HCT116 (cell line): ENCODE measurements at regions not wholly inside any gene's neighbourhood (a gene's known extent, or its start where the extent isn't known, plus 50 kb on each side); places are given as distances from the start of the nearest gene placed in this dataset.

ENCODE experiments used
- ATAC-seq: fragments of 200-7000 bp; cut with Tn5 transposase; 2 replicates; pipeline ENCODE4 v1.9.1; 2020; ENCODE audit warnings: mild to moderate bottlenecking, moderate library complexity
- BruUV-seq: library from RNA; stranded (reverse); fragments of 400-500 nt; replicated peaks from 2 replicates; lab custom pipeline; 2021; lab: Mats Ljungman, UMichigan
- CTCF ChIA-PET: fragments of 300-600 bp; sonication (Branson Sonifier 250); formaldehyde crosslinking; loops from one replicate; lab custom pipeline; 2021; ENCODE audit warnings: antibody characterized with exemption; lab: Charles Lee
- POLR2A ChIA-PET: fragments of 300-600, 350-600 bp; sonication (Branson Sonifier 250); formaldehyde crosslinking; loops from one replicate; lab custom pipeline; 2021; ENCODE audit warnings: antibody characterized with exemption; lab: Charles Lee
- RAD21 ChIA-PET, 2 experiments: fragments of 300-600 bp; sonication (Branson Sonifier 250); formaldehyde crosslinking; loops; one replicate each; lab custom pipeline; 2023; ENCODE audit warnings: low total read pairs in 2 of 2; ENCODE audit not compliant: uncharacterized antibody in 2 of 2, unreplicated experiment in 2 of 2, low non-redundant PET in 1 of 2; lab: Charles Lee
- DNase-seq: peaks from one replicate; pipeline ENCODE4 v3.0.0-alpha.2; 2010; ENCODE audit warnings: low read depth, low spot score
- H2AFZ ChIP-seq: fragments of 200-600 bp; shearing (Covaris generic), sonication (generic); 2 replicates; pipeline ENCODE4 v1.6.1; 2017; ENCODE audit warnings: low read depth, mixed run types, mixed read lengths, antibody characterized with exemption, low read length; ENCODE audit not compliant: poor library complexity, severe bottlenecking
- H3K27ac ChIP-seq: 2 replicates; pipeline ENCODE4 v1.5.1; 2012; ENCODE audit warnings: low read depth, low read length
- H3K27me3 ChIP-seq: fragments of 200-600 bp; sonication (generic); 2 replicates; pipeline ENCODE4 v1.6.1; 2016; ENCODE audit warnings: mixed run types, low read length, mixed read lengths; ENCODE audit not compliant: insufficient read depth
- H3K36me3 ChIP-seq, 2 experiments: fragments of 200-500 bp in 1 of 2; fragments of 200-600 bp in 1 of 2; sonication (Bioruptor generic) in 1 of 2; sonication (generic) in 1 of 2; 2 replicates each; pipeline versions ENCODE4 v1.5.1 to v1.6.1; 2014 to 2016; ENCODE audit warnings: low read length in 2 of 2, inconsistent platforms in 1 of 2, mixed read lengths in 1 of 2, mixed run types in 1 of 2; ENCODE audit not compliant: insufficient read depth in 2 of 2, control insufficient read depth in 1 of 2
- H3K4me1 ChIP-seq, 2 experiments: fragments of 200-600 bp in 1 of 2; sonication (generic) in 1 of 2; 2 replicates each; pipeline versions ENCODE4 v1.5.1 to v1.6.1; 2012 to 2017; ENCODE audit warnings: low read length in 2 of 2, inconsistent platforms in 1 of 2, mild to moderate bottlenecking in 1 of 2, mixed read lengths in 1 of 2, mixed run types in 1 of 2, moderate library complexity in 1 of 2; ENCODE audit not compliant: insufficient read depth in 2 of 2, control insufficient read depth in 1 of 2
- H3K4me2 ChIP-seq: fragments of 200-600 bp; sonication (generic); 2 replicates; pipeline ENCODE4 v1.6.1; 2017; ENCODE audit warnings: mixed run types, low read length, mixed read lengths
- H3K4me3 ChIP-seq, 2 experiments: fragments of 200-600 bp in 1 of 2; sonication (generic) in 1 of 2; replicated peaks in 1 of 2; 2 replicates each; pipeline ENCODE4 v1.5.1; 2011 to 2016; ENCODE audit warnings: low read length in 2 of 2, control low read depth in 1 of 2, low read depth in 1 of 2, mild to moderate bottlenecking in 1 of 2, mixed read lengths in 1 of 2, mixed run types in 1 of 2
- H3K79me2 ChIP-seq: fragments of 200-600 bp; sonication (generic); 2 replicates; pipeline ENCODE4 v1.6.1; 2017; ENCODE audit warnings: mild to moderate bottlenecking, mixed run types, low read length, moderate library complexity, mixed read lengths; ENCODE audit not compliant: insufficient read depth
- H3K9ac ChIP-seq: fragments of 200-600 bp; sonication (generic); 2 replicates; pipeline ENCODE4 v1.6.1; 2016; ENCODE audit warnings: low read length, mixed read lengths
- H3K9me2 ChIP-seq: fragments of 200-600 bp; sonication (generic), shearing (Covaris generic); 2 replicates; pipeline ENCODE4 v1.6.1; 2017; ENCODE audit warnings: mixed run types, mild to moderate bottlenecking, moderate library complexity; ENCODE audit not compliant: insufficient read depth
- H3K9me3 ChIP-seq, 2 experiments: fragments of 200-500 bp in 1 of 2; fragments of 200-600 bp in 1 of 2; sonication (Bioruptor generic) in 1 of 2; sonication (generic) in 1 of 2; 2 replicates each; pipeline ENCODE4 v1.6.1; 2014 to 2017; ENCODE audit warnings: low read length in 2 of 2, mixed read lengths in 2 of 2, inconsistent platforms in 1 of 2, low read depth in 1 of 2, mild to moderate bottlenecking in 1 of 2, mixed run types in 1 of 2, moderate library complexity in 1 of 2; ENCODE audit not compliant: control insufficient read depth in 1 of 2, insufficient read depth in 1 of 2
- H4K20me1 ChIP-seq: fragments of 200-600 bp; sonication (generic), shearing (Covaris generic); 2 replicates; pipeline ENCODE4 v1.6.1; 2017; ENCODE audit warnings: mixed run types, mild to moderate bottlenecking, moderate library complexity; ENCODE audit not compliant: insufficient read depth
- CBX3 ChIP-seq: IDR thresholded peaks from 2 replicates; pipeline ENCODE4 v1.6.1; 2012; ENCODE audit warnings: low read depth
- CEBPB ChIP-seq: IDR thresholded peaks from 2 replicates; pipeline ENCODE4 v1.6.1; 2012; ENCODE audit warnings: low read depth
- EZH2phosphoT487 ChIP-seq: fragments of 200-600 bp; IDR thresholded peaks from 2 replicates; pipeline ENCODE4 v1.6.1; 2018; ENCODE audit warnings: antibody characterized with exemption, borderline replicate concordance
- FOSL1 ChIP-seq: IDR thresholded peaks from 2 replicates; pipeline ENCODE4 v1.6.1; 2012; ENCODE audit warnings: low read depth
- JUND ChIP-seq: IDR thresholded peaks from 2 replicates; pipeline ENCODE4 v1.6.1; 2012
- MAX ChIP-seq: IDR thresholded peaks from 2 replicates; pipeline ENCODE4 v1.6.1; 2012
- POLR2AphosphoS5 ChIP-seq: IDR thresholded peaks from 2 replicates; pipeline ENCODE4 v1.6.1; 2011; ENCODE audit warnings: mild to moderate bottlenecking, low read depth, low read length, moderate library complexity
- SIN3A ChIP-seq: IDR thresholded peaks from 2 replicates; pipeline ENCODE4 v1.6.1; 2012; ENCODE audit warnings: low read depth
- SP1 ChIP-seq: IDR thresholded peaks from 2 replicates; pipeline ENCODE4 v1.6.1; 2012; ENCODE audit warnings: low read depth
- ZBTB33 ChIP-seq: IDR thresholded peaks from 2 replicates; pipeline ENCODE4 v1.6.1; 2011; ENCODE audit warnings: mild to moderate bottlenecking, low read length, moderate library complexity; ENCODE audit not compliant: insufficient replicate concordance; ENCODE audit errors: extremely low read depth
- intact Hi-C: fragments of 100-400 bp; cut with micrococcal nuclease; formaldehyde crosslinking; loops from 2 replicates; pipeline ENCODE4 v1.10.0; 2022
- TF ChIP-seq, protein P1 (sequence below), 3 experiments: fragments of 200-600 bp in 1 of 3; sonication (generic) in 1 of 3; IDR thresholded peaks in 2 of 3; conservative IDR thresholded peaks in 1 of 3; 2 replicates each; pipeline ENCODE4 v1.5.1; 2012 to 2017; ENCODE audit warnings: low read depth in 2 of 3, low read length in 2 of 3, antibody characterized with exemption in 1 of 3, borderline replicate concordance in 1 of 3, control low read depth in 1 of 3, mild to moderate bottlenecking in 1 of 3, mixed read lengths in 1 of 3, mixed run types in 1 of 3, moderate library complexity in 1 of 3; ENCODE audit not compliant: insufficient read depth in 1 of 3

DNA sequence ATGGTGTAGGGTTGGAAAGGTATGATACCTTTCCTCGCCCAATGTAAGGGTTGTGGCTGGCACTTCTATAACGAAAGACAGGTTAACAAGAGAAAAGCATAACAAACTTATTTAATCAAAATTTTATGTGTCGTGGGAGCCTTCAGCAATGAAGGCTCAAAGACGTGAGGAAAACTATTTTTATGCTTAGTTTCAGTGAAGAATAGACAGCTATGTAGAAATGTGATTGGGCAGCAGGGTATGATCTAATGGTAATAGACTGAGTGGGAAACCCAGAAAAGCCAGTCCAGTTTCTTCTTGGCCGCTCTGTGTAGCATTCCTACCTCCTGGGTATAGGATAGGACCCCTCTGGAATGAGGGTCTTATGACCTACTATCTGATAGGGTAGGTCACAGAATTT lies 464.7 kb downstream of the ADGRL2 start:
- Histone ChIP-seq H3K9me2 (no peaks in the 10 kb centered on the region), H3K79me2 (no peaks in the 10 kb centered on the region), H3K9ac (no peak overlapping the region)
- no peak for TF ChIP-seq JUND
- TF ChIP-seq ZBTB33 = no peak
- no peak for TF ChIP-seq EZH2phosphoT487
- TF ChIP-seq, protein P1, sequence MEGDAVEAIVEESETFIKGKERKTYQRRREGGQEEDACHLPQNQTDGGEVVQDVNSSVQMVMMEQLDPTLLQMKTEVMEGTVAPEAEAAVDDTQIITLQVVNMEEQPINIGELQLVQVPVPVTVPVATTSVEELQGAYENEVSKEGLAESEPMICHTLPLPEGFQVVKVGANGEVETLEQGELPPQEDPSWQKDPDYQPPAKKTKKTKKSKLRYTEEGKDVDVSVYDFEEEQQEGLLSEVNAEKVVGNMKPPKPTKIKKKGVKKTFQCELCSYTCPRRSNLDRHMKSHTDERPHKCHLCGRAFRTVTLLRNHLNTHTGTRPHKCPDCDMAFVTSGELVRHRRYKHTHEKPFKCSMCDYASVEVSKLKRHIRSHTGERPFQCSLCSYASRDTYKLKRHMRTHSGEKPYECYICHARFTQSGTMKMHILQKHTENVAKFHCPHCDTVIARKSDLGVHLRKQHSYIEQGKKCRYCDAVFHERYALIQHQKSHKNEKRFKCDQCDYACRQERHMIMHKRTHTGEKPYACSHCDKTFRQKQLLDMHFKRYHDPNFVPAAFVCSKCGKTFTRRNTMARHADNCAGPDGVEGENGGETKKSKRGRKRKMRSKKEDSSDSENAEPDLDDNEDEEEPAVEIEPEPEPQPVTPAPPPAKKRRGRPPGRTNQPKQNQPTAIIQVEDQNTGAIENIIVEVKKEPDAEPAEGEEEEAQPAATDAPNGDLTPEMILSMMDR (IDR thresholded peaks at IDR 0.05 in 2 of 3, conservative IDR thresholded peaks at IDR 0.05 in 1 of 3; ENCODE audit: borderline replicate concordance in 1 of 3, insufficient read depth in 1 of 3, low read depth in 2 of 3, low read length in 2 of 3) = no peak
- no peak for TF ChIP-seq CBX3
- TF ChIP-seq, all 23 proteins: peak for 0
- H2AFZ ChIP-seq = no peak overlapping the region
- H3K4me3 ChIP-seq = no peak overlapping the region
- intact Hi-C loops = no loop called here
- no peak for DNase-seq
- H3K4me2 ChIP-seq = no peak overlapping the region
- H3K27ac ChIP-seq = no peak overlapping the region
- no TSS peak for BruUV-seq
- no peaks in the 10 kb centered on the region for H3K4me1 ChIP-seq
- H4K20me1 ChIP-seq = no peaks in the 10 kb centered on the region; the same call in 1 of the 2 replicates
- H3K27me3 ChIP-seq = no peaks in the 10 kb centered on the region
- H3K9me3 ChIP-seq = no peaks in the 10 kb centered on the region
- ATAC-seq = no peak
- POLR2A ChIA-PET = no interaction called here
- CTCF ChIA-PET = no interaction called here
- RAD21 ChIA-PET = no interaction called here
- H3K36me3 ChIP-seq = no peaks in the 10 kb centered on the region

DNA sequence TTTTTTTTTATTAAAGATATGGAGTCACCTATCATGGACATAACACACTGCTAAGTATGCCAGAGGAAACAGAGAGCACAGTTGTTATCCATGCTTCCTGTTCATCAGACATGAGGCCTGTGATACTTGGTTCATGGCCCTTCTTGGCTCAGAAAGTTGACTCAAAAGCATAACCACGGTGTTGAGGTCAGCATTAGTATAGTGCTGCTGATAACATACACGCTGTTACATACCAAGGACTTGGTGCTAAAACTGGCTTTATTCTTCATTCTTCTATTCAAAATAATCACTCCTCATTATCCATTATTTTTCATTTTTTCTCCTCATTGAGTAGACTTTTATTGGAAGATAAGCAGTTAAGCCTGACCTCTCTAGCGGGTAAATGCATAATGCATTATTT lies 464.1 kb downstream of the ADGRL2 start:
- Histone ChIP-seq H3K27ac (no peak overlapping the region), H4K20me1 (no peaks in the 10 kb centered on the region; the same call in 1 of the 2 replicates), H3K4me3 (no peak overlapping the region), H3K9me3 (no peaks in the 10 kb centered on the region), H3K9me2 (no peaks in the 10 kb centered on the region), H3K4me1 (no peaks in the 10 kb centered on the region), H3K27me3 (no peaks in the 10 kb centered on the region), H3K36me3 (no peaks in the 10 kb centered on the region)
- CTCF ChIA-PET = no interaction called here
- ATAC-seq (no peak), DNase-seq (no peak)
- intact Hi-C loops = no loop called here
- TF ChIP-seq FOSL1 (no peak), EZH2phosphoT487 (no peak), ZBTB33 (no peak), SP1 (no peak), POLR2AphosphoS5 (no peak), MAX (no peak), JUND (no peak), SIN3A (no peak), CEBPB (no peak), CBX3 (no peak)
- TF ChIP-seq, all 23 proteins: peak for 0
- Histone ChIP-seq H2AFZ (no peak overlapping the region), H3K79me2 (no peaks in the 10 kb centered on the region), H3K9ac (no peak overlapping the region), H3K4me2 (no peak overlapping the region)
- RAD21 ChIA-PET = no interaction called here
- no TSS peak for BruUV-seq
- POLR2A ChIA-PET = no interaction called here
